WI38 (cell line): ENCODE measurements at regions not wholly inside any gene's neighbourhood (a gene's known extent, or its start where the extent isn't known, plus 50 kb on each side); places are given as distances from the start of the nearest gene placed in this dataset.

Experiments used
- H3K4me3 ChIP-seq: 2 replicates; pipeline ENCODE4 v1.5.1; 2011; ENCODE audit warnings: low read depth, mild to moderate bottlenecking, control low read depth, low read length
- TF ChIP-seq, protein P1 (sequence below): IDR thresholded peaks from 2 replicates; pipeline ENCODE4 v1.5.1; 2012; ENCODE audit warnings: low read depth, mild to moderate bottlenecking, control low read depth, low read length

GRCh38 chr13:78913656-78914055, 254.7 kb upstream of the OBI1 start:
- TF ChIP-seq, protein P1, sequence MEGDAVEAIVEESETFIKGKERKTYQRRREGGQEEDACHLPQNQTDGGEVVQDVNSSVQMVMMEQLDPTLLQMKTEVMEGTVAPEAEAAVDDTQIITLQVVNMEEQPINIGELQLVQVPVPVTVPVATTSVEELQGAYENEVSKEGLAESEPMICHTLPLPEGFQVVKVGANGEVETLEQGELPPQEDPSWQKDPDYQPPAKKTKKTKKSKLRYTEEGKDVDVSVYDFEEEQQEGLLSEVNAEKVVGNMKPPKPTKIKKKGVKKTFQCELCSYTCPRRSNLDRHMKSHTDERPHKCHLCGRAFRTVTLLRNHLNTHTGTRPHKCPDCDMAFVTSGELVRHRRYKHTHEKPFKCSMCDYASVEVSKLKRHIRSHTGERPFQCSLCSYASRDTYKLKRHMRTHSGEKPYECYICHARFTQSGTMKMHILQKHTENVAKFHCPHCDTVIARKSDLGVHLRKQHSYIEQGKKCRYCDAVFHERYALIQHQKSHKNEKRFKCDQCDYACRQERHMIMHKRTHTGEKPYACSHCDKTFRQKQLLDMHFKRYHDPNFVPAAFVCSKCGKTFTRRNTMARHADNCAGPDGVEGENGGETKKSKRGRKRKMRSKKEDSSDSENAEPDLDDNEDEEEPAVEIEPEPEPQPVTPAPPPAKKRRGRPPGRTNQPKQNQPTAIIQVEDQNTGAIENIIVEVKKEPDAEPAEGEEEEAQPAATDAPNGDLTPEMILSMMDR: no peak
- no peak overlapping the region for H3K4me3 ChIP-seq

DNA sequence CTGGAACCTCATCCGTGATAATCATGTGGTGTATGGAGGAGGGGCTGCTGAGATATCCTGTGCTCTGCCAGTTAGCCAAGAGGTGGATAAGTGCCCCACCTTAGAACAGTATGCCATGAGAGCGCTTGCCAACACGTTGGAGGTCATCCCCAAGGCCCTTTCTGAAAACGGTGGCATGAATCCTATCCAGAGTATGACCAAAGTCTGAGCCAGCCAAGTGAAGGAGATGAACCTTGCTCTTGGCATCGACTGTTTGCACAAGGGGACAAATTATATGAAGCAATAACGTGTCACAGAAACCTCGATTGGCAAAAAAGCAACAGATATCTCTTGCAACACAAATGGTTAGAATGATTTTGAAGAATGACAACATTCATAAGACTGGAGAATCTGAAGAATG, 251.2 kb upstream of the OBI1 start:
- H3K4me3 ChIP-seq: no peak overlapping the region
- TF ChIP-seq, protein P1: no peak

- no peak overlapping the region for H3K4me3 ChIP-seq
- TF ChIP-seq, protein P1: no peak
These were observed 250.3 kb upstream of the OBI1 start for GRCh38 chr13:78909276-78909675.

GRCh38 chr13:78907006-78907405, 248.1 kb upstream of the OBI1 start:
- TF ChIP-seq, protein P1: no peak
- no peak overlapping the region for H3K4me3 ChIP-seq

DNA sequence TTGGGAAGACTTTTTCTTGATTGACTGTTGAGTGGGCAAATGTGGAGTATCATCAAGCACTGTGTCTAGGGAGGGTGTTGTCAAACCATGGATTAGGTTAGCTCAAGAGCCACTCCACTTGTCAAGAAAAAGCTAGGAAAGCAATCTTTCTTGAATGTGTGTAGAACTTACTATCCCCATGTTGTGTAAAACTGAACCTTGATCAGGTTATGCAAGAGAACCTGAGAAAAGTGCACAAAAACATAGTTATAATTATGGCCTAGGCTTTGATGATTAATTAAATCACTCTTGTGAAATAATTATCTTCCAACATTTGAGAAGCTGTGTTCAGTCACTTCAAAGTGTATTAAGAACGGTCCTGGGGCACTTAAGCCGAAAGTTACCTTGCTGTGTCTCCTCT, 238.2 kb upstream of the OBI1 start:
- H3K4me3 ChIP-seq: no peak overlapping the region
- TF ChIP-seq, protein P1: no peak

DNA sequence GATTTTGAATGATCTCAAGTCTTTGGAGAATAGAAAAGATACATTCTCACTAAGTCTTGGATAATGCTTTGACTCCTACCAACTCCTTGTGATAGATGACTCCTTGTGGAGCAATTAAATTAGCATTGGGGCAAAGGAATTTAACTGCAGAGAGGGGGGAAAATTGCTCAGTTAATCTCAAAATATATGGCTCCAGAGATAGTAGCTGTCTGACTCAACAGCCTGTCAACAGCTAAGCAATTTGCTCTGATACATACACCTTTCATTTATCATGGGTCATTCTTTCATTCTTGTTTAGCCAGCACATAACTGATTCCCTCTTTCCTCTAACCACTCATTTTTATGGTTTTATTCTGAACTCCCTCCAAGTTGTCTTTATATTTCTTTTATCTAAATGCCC, 225.6 kb upstream of the OBI1 start:
- no peak overlapping the region for H3K4me3 ChIP-seq
- TF ChIP-seq, protein P1: no peak

DNA sequence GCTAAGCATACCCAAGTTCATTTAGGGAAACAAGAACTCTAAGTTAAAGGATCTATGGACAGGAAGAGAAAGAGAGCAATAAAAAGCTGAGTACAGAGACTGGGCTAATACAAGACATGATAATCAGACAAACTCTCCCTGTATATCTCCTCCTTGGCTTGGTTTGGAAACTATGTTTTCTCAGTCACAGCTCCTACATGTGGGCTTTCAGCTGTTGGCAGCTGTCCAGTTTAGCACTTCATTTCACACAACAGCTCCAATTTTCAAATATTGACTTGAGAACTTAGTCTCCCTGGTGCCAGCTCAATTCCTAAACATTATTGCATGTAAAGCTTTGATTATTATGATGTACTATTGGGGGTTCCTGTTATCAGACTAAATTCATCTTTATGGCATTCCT, 222.8 kb upstream of the OBI1 start:
- TF ChIP-seq, protein P1: no peak
- H3K4me3 ChIP-seq: no peak overlapping the region
